ENCODE measurements at regions not wholly inside any gene's neighbourhood (a gene's known extent, or its start where the extent isn't known, plus 50 kb on each side); places are given as distances from the start of the nearest gene placed in this dataset.

- TF ChIP-seq CTCF (IDR thresholded peaks at IDR 0.05; ENCODE audit: low read depth, low read length) (no peak), POLR2A (IDR thresholded peaks at IDR 0.05; ENCODE audit: extremely low read depth, insufficient read length) (no peak), MYC (IDR thresholded peaks at IDR 0.05; ENCODE audit: low read depth, low read length) (no peak)
Observed at GRCh38 chr3:187913617-187914033, 168.4 kb upstream of the BCL6 start.
